SK-N-SH treated with all-trans-retinoic acid at 6 μM for 48 hours (cell line): ENCODE measurements at regions not wholly inside any gene's neighbourhood (a gene's known extent, or its start where the extent isn't known, plus 50 kb on each side); places are given as distances from the start of the nearest gene placed in this dataset.

Source experiments
- ATAC-seq: fragments of 200-7000 bp; cut with Tn5 transposase; 3 replicates; pipeline ENCODE4 v1.9.1; 2020; ENCODE audit warnings: mild to moderate bottlenecking, moderate library complexity
- BACH2 ChIP-seq: fragments of 250-450 bp; sonication (Bioruptor Pico); IDR thresholded peaks from 2 replicates; pipeline ENCODE4 v1.9.0; 2021; ENCODE audit warnings: mild to moderate bottlenecking, borderline replicate concordance
- CSDC2 ChIP-seq: fragments of 250-450 bp; sonication (Bioruptor Pico); IDR thresholded peaks from 2 replicates; pipeline ENCODE4 v1.5.0; 2020; ENCODE audit warnings: mild to moderate bottlenecking, moderate library complexity
- ESRRG ChIP-seq: fragments of 250-450 bp; sonication (Bioruptor Pico); IDR thresholded peaks from 2 replicates; pipeline ENCODE4 v1.6.1; 2021; ENCODE audit warnings: mild to moderate bottlenecking
- GLIS3 ChIP-seq: fragments of 250-450 bp; sonication (Bioruptor Pico); IDR thresholded peaks from 2 replicates; pipeline ENCODE4 v1.5.0; 2020; ENCODE audit warnings: mild to moderate bottlenecking, moderate library complexity
- ISL1 ChIP-seq: fragments of 250-450 bp; sonication (Bioruptor Pico); IDR thresholded peaks from 2 replicates; pipeline ENCODE4 v2.1.2; 2022; ENCODE audit warnings: mild to moderate bottlenecking, moderate library complexity
- OSR1 ChIP-seq: fragments of 250-450 bp; sonication (Bioruptor Pico); IDR thresholded peaks from 2 replicates; pipeline ENCODE4 v1.8.0; 2022; ENCODE audit warnings: moderate library complexity, mild to moderate bottlenecking, inconsistent platforms
- PPARA ChIP-seq: fragments of 250-450 bp; sonication (Bioruptor Pico); IDR thresholded peaks from 2 replicates; pipeline ENCODE4 v1.5.0; 2020; ENCODE audit warnings: mild to moderate bottlenecking, borderline replicate concordance
- RARB ChIP-seq: fragments of 250-450 bp; sonication (Bioruptor Pico); IDR thresholded peaks from 2 replicates; pipeline ENCODE4 v1.8.0; 2021; ENCODE audit warnings: mild to moderate bottlenecking, moderate library complexity
- SNAI2 ChIP-seq: fragments of 250-450 bp; sonication (Bioruptor Pico); IDR thresholded peaks from 2 replicates; pipeline ENCODE4 v1.5.0; 2020; ENCODE audit warnings: mild to moderate bottlenecking, moderate library complexity
- TCF4 ChIP-seq: fragments of 250-450 bp; sonication (Bioruptor Pico); IDR thresholded peaks from 2 replicates; pipeline ENCODE4 v1.8.0; 2021; ENCODE audit warnings: mild to moderate bottlenecking, moderate library complexity, borderline replicate concordance
- TOX ChIP-seq: fragments of 250-450 bp; sonication (Bioruptor Pico); IDR thresholded peaks from 2 replicates; pipeline ENCODE4 v1.8.0; 2021; ENCODE audit warnings: mild to moderate bottlenecking, moderate library complexity, borderline replicate concordance
- ZFP3 ChIP-seq: fragments of 250-450 bp; sonication (Bioruptor Pico); IDR thresholded peaks from 2 replicates; pipeline ENCODE4 v1.5.0; 2020; ENCODE audit warnings: mild to moderate bottlenecking, moderate library complexity
- ZFP30 ChIP-seq: fragments of 450-650 bp; formaldehyde crosslinking; IDR thresholded peaks from 2 replicates; pipeline ENCODE4 v1.5.0; 2022; ENCODE audit warnings: mild to moderate bottlenecking, moderate library complexity
- ZNF565 ChIP-seq: fragments of 450-650 bp; formaldehyde crosslinking; conservative IDR thresholded peaks from 2 replicates; pipeline ENCODE4 v1.5.0; 2020; ENCODE audit warnings: low read depth, mild to moderate bottlenecking, moderate library complexity
- ZNF70 ChIP-seq: fragments of 450-650 bp; formaldehyde crosslinking; IDR thresholded peaks from 2 replicates; pipeline ENCODE4 v1.5.0; 2020; ENCODE audit warnings: mild to moderate bottlenecking, moderate library complexity
- ZNF8 ChIP-seq: fragments of 450-650 bp; formaldehyde crosslinking; IDR thresholded peaks from 2 replicates; pipeline ENCODE4 v1.5.0; 2020; ENCODE audit warnings: mild to moderate bottlenecking, moderate library complexity
- TF ChIP-seq, protein P1 (sequence below): fragments of 250-450 bp; sonication (Bioruptor Pico); IDR thresholded peaks from 2 replicates; pipeline ENCODE4 v1.5.1; 2020; ENCODE audit warnings: low read depth, mild to moderate bottlenecking, moderate library complexity
- TF ChIP-seq, protein P2 (sequence below): fragments of 250-450 bp; sonication (Bioruptor Pico); IDR thresholded peaks from 2 replicates; pipeline ENCODE4 v1.5.1; 2021; ENCODE audit warnings: mild to moderate bottlenecking, moderate library complexity
- TF ChIP-seq, protein P3 (sequence below): fragments of 250-450 bp; sonication (Bioruptor Pico); IDR thresholded peaks from 2 replicates; pipeline ENCODE4 v1.5.0; 2020; ENCODE audit warnings: mild to moderate bottlenecking, moderate library complexity

DNA sequence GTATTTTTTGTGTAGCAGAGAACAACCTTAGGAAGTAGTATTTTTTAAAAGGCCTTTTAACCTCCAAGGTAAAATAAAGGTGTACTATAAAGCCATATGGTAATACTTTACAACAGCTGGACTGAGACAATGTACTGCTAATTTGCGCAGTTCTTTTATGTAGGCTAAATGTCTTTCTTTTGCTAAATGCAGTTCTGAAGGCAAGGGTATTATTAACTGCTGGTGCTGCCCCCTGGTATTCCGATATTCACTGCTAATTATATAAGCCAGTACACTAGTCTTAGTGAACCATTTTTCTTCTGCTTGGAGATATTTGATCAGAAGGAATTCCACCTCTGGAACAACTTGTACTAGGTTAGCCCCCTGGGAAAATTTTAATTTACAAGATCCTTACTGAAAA lies 272.0 kb upstream of the FERD3L start:
- no peak for ATAC-seq
- TF ChIP-seq ZNF565 (CRISPR knock-in tag), result no peak
- no peak for TF ChIP-seq ISL1 (CRISPR knock-in tag)
- TF ChIP-seq ZFP30 (CRISPR knock-in tag), result no peak
- TF ChIP-seq ZNF70 (CRISPR knock-in tag), result no peak
- TF ChIP-seq ZFP3 (CRISPR knock-in tag), result no peak
- TF ChIP-seq ESRRG (CRISPR knock-in tag), result no peak
- TF ChIP-seq BACH2 (CRISPR knock-in tag), result no peak
- TF ChIP-seq TCF4 (CRISPR knock-in tag), result no peak
- TF ChIP-seq, all 23 proteins: peak for 0

DNA sequence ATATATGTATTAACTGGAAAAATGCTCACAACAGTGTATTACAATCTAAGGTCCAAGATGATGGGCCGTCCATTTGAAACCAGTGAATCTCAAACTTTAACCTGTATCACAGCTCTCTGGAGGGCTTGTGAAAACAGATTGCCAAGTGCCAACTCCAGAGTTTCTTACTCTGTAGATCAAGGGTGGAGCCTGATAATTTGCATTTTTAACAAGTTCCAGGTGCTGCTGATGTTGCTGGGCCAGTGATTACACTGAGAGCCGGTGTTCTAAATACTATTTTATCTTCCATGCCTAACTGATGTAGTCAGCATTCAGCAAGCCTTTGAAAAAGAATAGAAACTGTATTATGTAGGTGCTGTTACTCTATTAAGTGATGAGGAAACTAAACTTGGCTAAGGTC lies 269.9 kb upstream of the FERD3L start:
- no peak for TF ChIP-seq ZFP3 (CRISPR knock-in tag)
- TF ChIP-seq, protein P1, sequence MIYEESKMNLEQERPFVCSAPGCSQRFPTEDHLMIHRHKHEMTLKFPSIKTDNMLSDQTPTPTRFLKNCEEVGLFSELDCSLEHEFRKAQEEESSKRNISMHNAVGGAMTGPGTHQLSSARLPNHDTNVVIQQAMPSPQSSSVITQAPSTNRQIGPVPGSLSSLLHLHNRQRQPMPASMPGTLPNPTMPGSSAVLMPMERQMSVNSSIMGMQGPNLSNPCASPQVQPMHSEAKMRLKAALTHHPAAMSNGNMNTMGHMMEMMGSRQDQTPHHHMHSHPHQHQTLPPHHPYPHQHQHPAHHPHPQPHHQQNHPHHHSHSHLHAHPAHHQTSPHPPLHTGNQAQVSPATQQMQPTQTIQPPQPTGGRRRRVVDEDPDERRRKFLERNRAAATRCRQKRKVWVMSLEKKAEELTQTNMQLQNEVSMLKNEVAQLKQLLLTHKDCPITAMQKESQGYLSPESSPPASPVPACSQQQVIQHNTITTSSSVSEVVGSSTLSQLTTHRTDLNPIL (CRISPR knock-in tag), result no peak
- no peak for TF ChIP-seq CSDC2
- TF ChIP-seq ZNF565 (CRISPR knock-in tag), result no peak
- no peak for TF ChIP-seq SNAI2 (CRISPR knock-in tag)
- TF ChIP-seq, protein P2, sequence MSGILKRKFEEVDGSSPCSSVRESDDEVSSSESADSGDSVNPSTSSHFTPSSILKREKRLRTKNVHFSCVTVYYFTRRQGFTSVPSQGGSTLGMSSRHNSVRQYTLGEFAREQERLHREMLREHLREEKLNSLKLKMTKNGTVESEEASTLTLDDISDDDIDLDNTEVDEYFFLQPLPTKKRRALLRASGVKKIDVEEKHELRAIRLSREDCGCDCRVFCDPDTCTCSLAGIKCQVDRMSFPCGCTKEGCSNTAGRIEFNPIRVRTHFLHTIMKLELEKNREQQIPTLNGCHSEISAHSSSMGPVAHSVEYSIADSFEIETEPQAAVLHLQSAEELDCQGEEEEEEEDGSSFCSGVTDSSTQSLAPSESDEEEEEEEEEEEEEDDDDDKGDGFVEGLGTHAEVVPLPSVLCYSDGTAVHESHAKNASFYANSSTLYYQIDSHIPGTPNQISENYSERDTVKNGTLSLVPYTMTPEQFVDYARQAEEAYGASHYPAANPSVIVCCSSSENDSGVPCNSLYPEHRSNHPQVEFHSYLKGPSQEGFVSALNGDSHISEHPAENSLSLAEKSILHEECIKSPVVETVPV (CRISPR knock-in tag), result no peak
- TF ChIP-seq ZFP30 (CRISPR knock-in tag), result no peak
- no peak for TF ChIP-seq PPARA
- TF ChIP-seq OSR1 (CRISPR knock-in tag), result no peak
- TF ChIP-seq ZNF8 (CRISPR knock-in tag), result no peak
- TF ChIP-seq ZNF70 (CRISPR knock-in tag), result no peak
- TF ChIP-seq TCF4 (CRISPR knock-in tag), result no peak
- TF ChIP-seq TOX (CRISPR knock-in tag), result no peak
- no peak for TF ChIP-seq GLIS3 (CRISPR knock-in tag)
- no peak for TF ChIP-seq ESRRG (CRISPR knock-in tag)
- TF ChIP-seq RARB (CRISPR knock-in tag), result no peak
- TF ChIP-seq, protein P3, sequence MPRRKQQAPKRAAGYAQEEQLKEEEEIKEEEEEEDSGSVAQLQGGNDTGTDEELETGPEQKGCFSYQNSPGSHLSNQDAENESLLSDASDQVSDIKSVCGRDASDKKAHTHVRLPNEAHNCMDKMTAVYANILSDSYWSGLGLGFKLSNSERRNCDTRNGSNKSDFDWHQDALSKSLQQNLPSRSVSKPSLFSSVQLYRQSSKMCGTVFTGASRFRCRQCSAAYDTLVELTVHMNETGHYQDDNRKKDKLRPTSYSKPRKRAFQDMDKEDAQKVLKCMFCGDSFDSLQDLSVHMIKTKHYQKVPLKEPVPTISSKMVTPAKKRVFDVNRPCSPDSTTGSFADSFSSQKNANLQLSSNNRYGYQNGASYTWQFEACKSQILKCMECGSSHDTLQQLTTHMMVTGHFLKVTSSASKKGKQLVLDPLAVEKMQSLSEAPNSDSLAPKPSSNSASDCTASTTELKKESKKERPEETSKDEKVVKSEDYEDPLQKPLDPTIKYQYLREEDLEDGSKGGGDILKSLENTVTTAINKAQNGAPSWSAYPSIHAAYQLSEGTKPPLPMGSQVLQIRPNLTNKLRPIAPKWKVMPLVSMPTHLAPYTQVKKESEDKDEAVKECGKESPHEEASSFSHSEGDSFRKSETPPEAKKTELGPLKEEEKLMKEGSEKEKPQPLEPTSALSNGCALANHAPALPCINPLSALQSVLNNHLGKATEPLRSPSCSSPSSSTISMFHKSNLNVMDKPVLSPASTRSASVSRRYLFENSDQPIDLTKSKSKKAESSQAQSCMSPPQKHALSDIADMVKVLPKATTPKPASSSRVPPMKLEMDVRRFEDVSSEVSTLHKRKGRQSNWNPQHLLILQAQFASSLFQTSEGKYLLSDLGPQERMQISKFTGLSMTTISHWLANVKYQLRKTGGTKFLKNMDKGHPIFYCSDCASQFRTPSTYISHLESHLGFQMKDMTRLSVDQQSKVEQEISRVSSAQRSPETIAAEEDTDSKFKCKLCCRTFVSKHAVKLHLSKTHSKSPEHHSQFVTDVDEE (CRISPR knock-in tag), result no peak
- ATAC-seq, result no peak

DNA sequence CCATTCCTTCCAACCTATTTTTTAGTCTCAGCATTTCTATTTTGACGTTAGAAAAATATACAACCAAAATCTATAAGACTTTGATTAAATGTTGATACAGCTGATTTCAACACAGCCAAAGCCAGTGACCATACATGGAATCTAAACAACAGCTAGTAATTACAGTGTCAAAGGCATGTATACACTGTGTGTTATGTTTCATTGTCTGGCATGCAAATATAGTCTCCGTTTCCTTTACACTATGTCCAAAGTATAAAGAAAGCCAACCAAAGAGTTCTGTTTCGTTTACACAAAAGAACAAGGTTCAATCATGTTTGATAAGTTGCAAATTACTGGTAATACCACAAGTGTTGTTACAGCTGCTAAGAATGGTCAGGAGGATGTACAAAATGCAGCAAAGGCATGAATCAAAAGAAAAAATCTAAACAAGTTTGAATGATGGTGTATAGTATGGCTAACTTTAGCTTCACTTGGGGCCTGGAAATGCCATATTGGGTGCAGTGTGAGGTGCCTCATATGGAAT lies 268.3 kb upstream of the FERD3L start:
- TF ChIP-seq ESRRG (CRISPR knock-in tag), result no peak
- TF ChIP-seq ZFP30 (CRISPR knock-in tag), result no peak
- ATAC-seq, result no peak

DNA sequence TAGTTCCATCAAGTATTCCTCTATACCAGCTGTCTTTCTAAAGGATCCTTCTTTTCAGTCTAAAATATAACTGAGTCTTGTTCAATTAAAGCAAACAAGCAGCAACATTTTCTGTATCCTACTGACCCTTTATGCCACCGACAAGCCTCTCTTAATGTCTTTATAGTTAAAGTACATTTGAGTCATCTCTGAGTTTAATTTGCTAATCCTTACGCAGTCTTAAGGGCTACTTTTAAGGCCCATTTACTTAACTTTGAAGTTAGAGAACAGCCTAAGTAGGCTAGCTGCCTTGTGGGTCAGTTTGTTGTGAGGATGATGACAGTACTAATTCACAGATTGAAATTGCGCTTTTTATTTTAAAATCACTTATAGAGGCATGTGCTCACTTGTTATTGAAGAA lies 265.5 kb upstream of the FERD3L start:
- TF ChIP-seq BACH2 (CRISPR knock-in tag) (no peak), ZFP3 (CRISPR knock-in tag) (no peak), ISL1 (CRISPR knock-in tag) (no peak)
- TF ChIP-seq, protein P3 (CRISPR knock-in tag), result no peak
- ATAC-seq, result no peak
